Stimulated activated CD8-positive, alpha-beta memory T cell treated with anti-CD3 and anti-CD28 coated beads, Interleukin-7, amount 100 ng/mL, for 24 hours (primary cell): ENCODE measurements at regions not wholly inside any gene's neighbourhood (a gene's known extent, or its start where the extent isn't known, plus 50 kb on each side); places are given as distances from the start of the nearest gene placed in this dataset.

ENCODE experiments used
- DNase-seq: peaks from one replicate; pipeline ENCODE4 v3.0.0-alpha.2; 2020; ENCODE audit warnings: low read depth

DNA sequence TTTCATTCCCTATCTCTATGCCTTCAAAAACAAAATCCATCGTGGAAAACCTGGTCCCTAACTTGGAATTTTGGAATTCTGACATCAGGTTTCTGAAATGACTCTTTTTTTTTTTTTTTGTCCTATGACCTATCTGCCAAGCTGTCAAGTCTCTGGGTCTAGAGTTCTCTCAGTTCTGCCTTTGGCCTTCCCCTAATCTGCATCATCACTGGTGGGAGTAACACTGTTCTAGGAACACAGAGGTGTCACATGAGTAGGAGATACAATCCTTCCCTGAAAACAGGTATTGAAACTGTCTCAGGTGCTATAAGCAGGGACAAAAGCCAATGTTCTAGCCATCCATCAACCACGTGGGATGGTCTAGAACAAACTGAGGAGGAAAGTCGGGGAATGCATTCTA, 142.0 kb upstream of the ATP1B1 start:
- no peak for DNase-seq

DNA sequence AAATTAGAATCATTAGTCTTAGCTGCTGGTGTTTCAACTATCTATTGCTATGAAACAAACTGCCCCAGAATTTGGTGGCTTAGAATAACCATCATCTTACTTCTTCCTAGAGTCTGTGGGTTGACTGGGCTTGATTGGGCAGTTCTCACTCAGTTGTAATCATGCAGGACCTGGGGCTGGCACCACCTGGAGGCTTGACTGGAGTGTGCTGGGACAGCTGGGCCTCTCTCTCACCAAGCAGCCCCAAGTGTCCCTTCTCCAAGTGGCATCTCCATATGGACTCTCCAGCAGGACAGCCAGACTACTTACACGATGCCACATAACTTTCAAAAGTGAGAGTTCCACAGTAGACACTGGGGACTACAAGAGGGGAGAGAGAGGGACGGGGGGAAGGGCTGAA, 140.3 kb upstream of the ATP1B1 start:
- no peak for DNase-seq

DNA sequence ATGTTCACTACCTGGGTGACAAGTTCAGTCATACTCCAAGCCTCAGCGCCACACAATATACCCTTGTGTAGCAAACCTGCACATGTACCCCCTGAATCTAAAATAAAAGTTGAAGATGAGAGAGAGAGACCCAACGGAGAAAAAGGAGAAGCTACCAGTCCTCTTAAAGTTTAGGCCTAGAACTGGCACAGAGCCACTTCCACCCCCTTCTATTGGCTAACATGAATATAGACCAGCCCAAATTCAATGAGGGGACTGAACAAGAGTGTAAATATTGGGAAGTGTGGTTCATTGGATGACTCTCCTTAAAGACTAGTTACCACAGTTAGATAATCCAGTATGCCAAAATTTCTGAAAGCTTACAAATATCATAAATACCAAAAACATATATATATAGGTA, 139.9 kb upstream of the ATP1B1 start:
- DNase-seq = no peak

DNA sequence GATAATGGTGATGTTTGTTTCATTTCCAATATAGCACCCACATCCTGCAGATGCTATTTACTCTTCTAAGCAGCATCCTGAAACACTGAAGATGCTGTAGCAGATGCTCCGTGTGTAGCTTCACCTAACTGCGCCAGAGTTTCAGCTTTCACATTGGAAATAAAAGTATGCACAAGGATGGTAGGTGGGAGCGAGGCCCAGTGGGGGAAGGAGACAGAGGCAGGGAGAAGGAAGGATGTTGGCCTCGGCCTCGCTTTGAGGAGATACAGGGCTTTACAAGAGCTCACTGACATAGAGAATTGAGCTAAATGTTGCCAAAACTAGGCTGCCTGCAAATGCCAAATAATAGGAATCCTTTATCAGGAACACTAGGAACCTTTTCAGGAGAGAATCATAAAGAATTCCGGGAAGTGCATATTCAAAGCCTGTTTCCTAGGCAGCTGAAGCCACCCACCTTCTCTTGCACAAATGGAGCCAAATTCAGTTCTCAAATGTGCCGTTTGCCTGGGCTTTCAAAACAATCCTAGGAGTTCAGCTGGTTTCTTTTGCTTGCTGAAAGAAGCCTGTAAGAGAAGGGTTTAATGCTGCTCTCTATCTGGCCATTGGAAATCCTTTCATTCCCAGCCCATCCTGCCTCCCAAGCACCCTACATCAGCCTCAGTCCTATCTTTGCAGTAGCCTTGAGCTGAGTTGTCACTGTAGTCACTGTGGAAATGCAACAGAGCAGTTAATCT, 135.4 kb upstream of the ATP1B1 start:
- DNase-seq = no peak

DNA sequence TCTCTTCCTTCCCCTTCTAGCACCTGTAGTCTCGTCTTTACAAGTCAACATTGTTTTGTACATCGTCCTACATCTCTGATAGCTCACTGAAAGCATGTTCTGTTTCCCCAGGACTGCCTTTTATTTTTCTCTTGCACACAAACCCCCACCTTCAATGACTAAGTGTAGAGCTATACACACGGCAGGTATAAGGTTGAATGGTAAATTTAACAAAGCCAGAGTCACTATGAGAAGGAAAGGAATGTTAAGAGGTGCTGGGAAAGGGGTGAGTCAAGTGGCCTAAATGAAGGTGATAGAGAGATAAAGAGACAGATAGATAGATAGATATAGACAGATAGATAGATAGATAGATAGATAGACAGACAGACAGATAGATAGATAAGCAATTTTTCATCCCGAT, 134.3 kb upstream of the ATP1B1 start:
- no peak for DNase-seq

DNA sequence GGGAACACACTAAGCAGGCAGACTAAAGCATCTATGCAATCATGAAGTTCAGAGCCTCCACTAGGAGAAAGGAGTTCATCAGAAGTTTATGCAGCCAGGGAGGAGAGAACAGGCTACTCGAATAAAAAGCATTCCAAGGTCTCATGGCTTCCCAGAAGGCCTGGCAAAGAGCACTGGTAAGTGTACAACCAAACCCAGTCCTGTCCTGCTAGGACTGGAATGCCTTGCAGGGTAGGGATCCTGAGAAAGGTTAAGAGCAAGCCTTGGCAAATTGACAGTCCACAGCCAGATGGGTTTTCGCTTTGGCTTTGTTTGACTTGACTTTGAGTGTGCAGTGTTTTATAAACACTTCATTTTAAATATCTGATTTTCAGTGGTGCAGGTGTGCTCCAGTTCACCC, 133.6 kb upstream of the ATP1B1 start:
- DNase-seq = no peak

DNA sequence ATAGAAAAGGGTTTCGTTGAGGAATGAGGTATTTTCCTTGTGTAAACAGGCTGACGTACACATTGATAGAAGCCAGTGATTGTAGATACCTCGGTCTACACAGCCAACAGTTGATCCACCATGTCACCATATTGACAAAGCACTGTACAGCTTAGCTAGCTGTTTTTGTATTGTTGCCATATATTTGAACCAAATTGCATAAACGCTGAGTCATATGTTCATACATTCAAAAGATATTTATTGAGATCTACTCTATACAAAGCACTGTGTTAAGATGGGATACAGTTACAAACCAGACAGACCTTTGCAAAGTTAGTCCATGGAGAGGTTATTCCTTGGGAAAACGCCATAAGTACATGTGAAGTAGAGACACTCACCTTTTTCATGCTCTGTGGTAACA, 132.4 kb upstream of the ATP1B1 start:
- no peak for DNase-seq

DNA sequence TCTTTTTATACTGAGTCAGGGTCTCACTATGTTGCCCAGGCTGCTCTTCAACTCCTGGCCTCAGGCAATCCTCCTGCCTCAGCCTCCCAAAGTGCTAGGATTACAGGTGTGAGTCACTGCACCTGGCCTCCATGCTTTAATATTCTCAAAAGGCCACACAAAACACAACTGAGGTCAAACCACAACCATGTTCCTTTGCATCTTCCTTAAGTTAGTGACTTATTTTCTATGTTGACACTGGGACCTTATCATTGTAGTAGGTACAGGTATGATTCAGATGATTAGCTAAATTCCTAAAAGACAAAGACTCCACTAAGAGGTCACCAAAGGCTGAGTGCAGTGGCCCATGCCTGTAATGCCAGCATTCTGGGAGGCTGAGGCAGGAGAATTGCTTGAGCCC, 131.9 kb upstream of the ATP1B1 start:
- DNase-seq = no peak

DNA sequence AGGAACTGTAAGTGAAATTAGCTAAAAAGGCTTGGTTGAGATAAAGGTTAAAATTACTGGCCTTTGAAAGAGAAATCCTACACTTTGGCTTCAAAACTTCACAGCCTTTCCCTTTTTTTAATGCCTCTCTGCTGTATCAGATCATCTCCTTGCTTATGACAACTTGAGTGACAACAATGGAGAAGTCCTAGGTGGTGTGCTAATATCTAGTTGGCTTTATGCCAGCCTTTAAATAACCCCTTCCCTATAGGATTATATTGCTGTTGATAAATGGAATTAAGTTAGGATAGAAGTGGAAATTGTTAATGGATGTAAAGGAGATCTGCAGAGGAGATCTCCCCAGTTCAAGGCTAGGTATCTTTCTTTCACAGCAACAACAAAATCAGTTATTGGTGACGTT, 130.2 kb upstream of the ATP1B1 start:
- no peak for DNase-seq

DNA sequence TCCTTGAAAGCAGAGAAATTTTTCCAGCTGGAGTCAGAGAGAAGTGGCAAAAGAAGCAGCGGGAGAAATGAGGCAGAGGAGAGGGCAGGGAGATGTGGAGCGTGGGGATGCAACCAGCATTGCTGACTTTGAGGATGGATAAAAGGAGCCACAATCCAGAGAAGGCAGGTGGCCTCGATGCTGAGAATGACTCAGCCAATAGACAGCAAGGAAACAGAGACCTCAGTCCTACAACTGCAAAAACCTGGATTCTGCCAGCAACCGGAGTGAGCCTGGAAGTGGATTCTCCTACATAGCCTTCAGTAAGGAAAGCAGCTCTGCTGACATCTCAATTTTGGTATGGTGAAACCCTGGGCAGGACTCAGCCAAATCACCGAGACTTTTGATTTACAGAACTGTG, 128.9 kb upstream of the ATP1B1 start:
- no peak for DNase-seq

DNA sequence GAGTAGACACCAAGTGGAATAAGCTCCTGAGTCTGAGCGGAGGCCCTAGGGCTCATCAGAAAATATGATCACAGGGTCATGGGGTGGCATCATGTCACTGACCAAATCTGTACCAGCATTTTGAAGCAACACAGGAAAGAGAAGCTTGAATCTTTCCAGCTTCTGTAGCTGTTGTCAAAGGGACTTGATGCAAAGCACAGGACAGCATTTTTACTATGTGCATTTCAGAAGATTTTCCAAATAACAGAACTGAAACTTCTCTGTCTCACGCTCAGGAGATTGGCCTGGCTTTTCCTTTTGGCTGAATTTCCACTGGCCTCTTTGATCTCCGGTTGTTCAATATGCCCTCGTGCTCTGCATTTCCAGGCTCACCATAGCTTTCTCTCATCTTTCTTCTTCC, 127.2 kb upstream of the ATP1B1 start:
- no peak for DNase-seq

DNA sequence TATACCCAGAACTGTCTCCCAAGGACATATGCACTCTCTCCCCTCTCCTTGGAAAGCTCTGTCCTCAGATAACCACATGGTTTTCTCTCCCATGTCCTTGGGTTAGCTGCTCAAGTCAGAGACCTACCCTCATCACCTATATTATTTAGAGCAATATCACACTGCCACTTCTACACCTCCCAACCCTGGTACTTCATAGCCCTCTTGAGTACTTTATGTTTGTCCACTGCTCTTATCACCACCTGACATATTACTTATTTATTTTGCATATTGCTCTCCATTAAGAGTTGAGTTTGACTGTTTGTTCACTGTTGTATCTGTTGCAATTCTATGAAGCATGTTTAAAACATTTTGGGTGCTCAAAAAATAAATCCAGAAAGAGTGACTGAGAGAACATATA, 126.3 kb upstream of the ATP1B1 start:
- no peak for DNase-seq

DNA sequence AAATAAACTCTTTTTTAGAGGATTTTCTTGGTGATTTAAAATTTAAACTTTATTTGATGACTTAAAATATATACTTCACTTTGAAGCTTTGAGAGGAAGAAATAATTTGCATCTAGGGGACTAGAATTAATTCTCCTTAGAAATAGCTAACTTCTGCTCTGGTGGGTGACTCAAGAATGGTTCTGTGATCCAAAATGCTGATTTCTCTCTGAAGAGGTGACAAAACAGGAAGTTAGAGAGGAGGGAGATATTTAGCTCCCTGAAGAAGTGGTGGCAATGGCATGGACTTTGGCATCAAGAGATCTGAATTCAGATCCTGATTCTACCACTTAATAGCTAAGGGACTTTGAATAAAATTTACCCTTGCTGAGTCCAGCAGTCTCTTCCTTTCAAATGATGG, 125.8 kb upstream of the ATP1B1 start:
- no peak for DNase-seq

DNA sequence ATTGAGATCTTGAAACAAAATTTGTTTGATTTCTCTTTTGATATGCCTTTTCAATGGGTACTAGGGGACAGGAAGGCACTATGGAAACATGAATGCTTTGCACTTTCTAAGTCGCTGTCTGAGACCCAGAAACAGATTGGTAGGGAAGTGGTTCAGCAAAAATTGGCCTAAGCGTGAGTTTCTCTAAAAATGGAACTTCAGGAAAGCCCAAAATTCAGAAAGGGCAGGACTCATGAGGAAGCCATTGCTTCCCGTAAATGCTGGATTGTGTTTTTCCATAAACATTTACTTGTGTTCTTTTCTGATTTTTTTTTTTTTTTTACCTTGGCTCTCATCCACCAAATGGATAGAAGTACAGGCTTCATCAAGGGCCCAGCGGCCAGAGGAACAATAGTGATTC, 123.7 kb upstream of the ATP1B1 start:
- no peak for DNase-seq

DNA sequence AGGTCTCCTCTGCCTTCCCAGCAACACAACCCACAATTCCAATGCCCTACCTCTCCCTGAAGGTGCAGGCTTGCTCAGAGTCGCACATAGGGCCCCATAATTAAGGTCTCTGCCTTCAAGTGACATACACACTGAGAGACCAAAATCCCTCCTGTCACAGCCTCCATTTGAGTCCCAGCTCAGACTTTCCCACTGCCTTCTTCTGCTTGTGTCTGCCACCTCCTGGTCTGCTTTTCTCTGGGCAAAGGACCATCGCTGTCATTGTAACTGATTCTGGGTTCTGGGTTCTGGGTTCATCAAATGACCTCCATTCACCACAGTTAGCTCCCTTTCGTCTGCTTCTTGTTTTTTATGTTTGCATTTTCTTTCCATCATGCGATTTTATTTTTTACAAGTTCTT, 119.2 kb upstream of the ATP1B1 start:
- DNase-seq = no peak

DNA sequence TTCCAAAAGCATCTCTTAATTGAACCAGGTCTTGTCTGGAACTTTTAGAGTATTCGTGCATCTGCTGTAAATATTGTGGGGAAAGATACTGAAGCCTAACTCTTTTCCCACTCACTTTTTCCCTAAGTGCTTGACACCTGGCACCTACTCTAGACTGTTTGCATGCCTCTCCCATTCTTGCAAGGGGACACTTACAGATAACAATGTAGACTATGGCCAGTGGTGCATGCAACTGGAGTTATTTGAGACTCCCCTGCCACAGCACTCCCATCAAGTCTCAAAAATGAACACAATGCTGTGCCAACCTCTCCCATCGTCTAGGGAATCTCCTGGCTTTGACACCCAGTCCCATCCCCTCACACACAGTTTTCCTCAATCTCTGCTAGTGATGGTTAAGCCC, 118.6 kb upstream of the ATP1B1 start:
- DNase-seq = no peak

DNA sequence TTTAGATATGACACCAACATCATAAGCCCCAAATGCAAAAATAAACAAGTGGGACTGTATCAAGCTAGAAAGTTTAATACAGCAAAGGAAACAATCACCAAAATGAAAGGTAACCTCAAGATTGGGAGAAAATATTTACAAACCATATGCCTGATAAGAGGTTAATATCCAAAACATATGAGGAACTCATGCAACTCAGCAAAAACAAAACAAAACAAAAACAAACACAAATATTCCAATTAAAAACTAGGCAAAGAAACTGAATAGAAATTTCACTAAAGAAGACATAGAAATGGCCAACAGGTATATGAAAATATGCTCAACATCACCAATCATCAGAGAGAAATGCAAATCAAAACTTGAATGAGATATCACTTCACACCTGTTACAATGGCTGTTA, 116.5 kb upstream of the ATP1B1 start:
- DNase-seq = no peak

DNA sequence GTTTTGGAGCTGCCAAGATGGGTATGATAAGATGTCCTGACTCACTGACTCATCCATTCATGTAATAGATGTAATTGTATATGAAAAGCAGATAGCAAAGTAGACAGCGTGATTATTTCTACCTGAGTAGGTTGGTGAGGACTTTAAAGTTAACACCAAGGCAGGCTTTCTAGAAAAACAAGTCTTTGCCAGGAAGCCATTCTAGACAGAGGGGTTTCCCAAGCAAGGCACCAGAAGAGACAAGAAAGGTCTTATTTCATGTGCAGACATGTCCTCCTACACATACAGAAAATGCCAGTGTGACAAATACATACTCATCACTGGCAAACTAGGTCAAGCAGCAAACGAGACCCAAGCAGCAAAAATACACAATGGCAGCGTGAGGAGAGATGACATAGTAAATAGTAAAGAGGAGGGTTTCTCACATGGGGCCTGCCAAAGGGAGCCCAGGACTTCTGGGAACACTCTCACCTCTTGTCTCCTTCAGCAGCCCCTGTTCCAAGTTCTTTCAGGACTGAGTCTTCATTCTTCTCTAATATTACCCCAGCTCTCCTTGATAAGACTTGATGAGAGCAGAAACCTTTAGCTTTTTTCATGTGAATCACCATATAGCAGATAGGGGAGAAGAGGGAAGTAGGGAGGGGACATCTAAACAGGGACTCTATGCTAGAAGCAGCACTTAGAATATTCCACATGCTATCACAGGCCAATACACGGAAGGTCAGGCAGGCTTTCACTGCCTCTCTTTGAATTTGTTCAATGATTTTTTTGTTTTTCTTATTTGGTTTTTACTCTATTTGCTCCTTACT, 114.6 kb upstream of the ATP1B1 start:
- DNase-seq = no peak

DNA sequence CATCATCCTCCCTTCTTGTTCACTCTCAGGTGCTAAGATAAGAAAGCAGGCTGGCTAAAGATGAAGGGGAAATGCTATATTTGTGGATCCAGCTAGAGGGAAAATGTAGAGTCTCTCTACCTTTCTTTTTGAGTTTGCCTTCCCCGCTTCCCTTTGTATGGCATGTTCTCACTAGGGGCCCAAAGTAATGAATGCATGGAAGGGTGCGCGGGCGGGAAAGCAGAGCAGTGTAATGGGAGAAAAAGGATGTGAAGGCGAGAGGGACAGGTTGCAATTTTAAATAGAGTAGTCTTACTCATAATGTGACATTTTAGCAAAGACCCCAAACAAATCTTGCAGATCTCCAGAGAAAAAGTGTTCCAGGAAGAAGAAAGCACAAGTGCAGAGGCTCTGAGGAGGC, 105.1 kb upstream of the ATP1B1 start:
- DNase-seq = no peak

DNA sequence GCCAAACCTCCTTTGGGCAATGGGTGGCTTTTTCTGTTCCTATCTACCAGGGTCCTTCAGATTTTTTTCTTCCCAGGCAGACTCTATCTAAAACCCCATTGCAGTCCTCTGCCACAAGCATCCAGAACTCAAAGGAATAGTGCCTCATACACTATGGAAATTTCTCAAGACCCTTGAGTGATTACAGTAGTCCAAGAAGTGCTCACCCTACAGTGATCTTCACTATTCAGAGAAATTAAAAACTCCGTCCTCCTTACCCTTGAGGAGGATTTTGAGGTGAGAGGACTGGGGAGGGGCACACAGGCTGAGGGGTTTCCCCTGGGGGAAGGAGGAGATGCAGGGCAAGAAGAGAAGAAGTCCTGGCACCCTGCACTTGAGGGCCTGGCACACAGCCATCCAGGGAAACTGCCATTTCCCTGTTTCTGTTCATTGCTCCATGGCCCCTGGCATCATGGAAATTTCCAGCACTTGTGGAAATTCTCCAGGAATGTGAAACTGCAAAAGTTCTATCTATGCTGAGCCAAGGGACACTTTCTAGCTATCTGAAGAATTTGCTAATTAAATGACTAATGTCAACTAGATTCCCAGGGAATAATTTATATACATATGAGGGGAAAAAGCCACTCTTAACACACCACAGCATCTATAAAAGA, 102.5 kb upstream of the ATP1B1 start:
- DNase-seq = no peak

DNA sequence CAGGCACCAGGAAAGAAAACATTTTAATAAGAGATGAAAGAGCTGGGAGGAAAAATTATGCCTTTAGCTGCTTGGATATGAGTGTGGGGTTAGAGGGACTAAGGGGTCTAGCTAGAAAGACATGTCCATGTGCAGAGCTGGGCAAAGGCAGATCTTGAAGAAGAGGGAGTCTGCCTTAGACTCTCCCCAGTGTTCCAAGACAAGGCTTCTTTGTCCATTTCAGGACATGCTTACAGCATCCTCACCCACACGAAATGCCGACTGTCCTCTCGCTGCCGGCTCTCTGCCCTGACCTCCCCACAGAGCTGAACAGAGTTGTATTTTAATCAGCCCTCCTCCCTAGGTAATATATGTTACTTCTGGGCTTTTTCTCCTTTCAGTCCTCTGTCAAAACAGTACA, 100.7 kb upstream of the ATP1B1 start:
- DNase-seq = no peak

DNA sequence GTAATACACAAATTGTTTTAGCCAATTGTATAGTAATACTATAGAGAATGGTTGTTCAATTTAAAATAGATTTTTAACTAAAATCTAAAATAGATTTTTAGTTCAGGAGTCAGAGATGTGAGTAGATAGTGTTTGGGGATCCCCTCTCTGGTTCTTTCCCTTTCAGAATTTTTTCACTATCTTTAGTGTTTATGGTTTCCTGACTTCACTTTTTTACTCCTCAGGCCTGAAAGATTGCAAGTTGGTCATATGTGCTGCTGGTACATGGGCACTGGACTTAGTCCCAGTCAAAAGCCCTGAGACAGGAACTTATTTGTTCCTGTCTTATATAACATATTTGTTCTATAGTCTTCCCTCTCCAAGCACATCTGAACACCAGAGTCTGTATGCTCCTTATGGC, 96.8 kb upstream of the ATP1B1 start:
- DNase-seq = no peak

DNA sequence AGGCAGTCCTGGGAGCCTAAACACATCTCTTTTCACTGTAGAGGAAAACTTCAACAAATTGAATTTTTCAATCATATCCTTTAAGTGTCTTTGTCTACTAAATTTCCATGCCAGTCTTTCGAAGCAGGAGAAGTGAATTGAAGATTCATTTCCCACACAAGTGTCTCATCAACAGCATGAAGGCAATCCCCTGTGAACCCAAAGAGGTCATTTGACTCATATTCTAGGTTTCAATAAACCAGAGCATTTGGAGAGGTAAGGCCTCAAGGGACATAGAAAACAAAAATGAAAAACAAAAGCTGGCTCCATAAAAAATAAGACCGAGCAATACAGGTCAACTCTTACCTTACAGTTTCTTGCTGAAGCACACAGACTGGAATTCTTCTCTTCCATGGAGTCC, 94.1 kb upstream of the ATP1B1 start:
- DNase-seq = no peak
